Hypothalamus (tissue), 51 donors: ENCODE measurements at regions not wholly inside any gene's neighbourhood (a gene's known extent, or its start where the extent isn't known, plus 50 kb on each side); places are given as distances from the start of the nearest gene placed in this dataset.

Experiments
- DNase-seq, 51 donors: peaks; one replicate each; lab custom pipeline; 2025; lab: John Stamatoyannopoulos, UW

GRCh38 chr6:126147291-126147815 lies 161.0 kb downstream of the TRMT11 start:
- DNase-seq: no peak

- DNase-seq: no peak
Observed at GRCh38 chr6:126148853-126149252, 162.5 kb downstream of the TRMT11 start.

- DNase-seq: no peak
Observed at GRCh38 chr6:126152372-126152745, 166.0 kb downstream of the TRMT11 start.

GRCh38 chr6:126153661-126154060 lies 167.3 kb downstream of the TRMT11 start:
- DNase-seq: no peak

GRCh38 chr6:126156973-126157372 lies 170.6 kb downstream of the TRMT11 start:
- no peak for DNase-seq

GRCh38 chr6:126167726-126168125 lies 172.2 kb upstream of the CENPW start:
- DNase-seq: no peak

GRCh38 chr6:126170433-126170832 lies 169.5 kb upstream of the CENPW start:
- DNase-seq: no peak

GRCh38 chr6:126170978-126171382 lies 168.9 kb upstream of the CENPW start:
- DNase-seq: no peak

GRCh38 chr6:126172131-126172530 lies 167.8 kb upstream of the CENPW start:
- DNase-seq: no peak

- DNase-seq: no peak
Observed at GRCh38 chr6:126173265-126173664, 166.7 kb upstream of the CENPW start.

GRCh38 chr6:126174697-126175096 lies 165.2 kb upstream of the CENPW start:
- DNase-seq: no peak

GRCh38 chr6:126175251-126175650 lies 164.7 kb upstream of the CENPW start:
- DNase-seq: no peak

- no peak for DNase-seq
Observed at GRCh38 chr6:126176282-126176681, 163.6 kb upstream of the CENPW start.

GRCh38 chr6:126180585-126180984 lies 159.3 kb upstream of the CENPW start:
- no peak for DNase-seq

GRCh38 chr6:126181173-126181741 lies 158.7 kb upstream of the CENPW start:
- no peak for DNase-seq

- DNase-seq: no peak
Observed at GRCh38 chr6:126181890-126182289, 158.0 kb upstream of the CENPW start.

GRCh38 chr6:126182650-126183311 lies 157.1 kb upstream of the CENPW start:
- DNase-seq: no peak

GRCh38 chr6:126185774-126186173 lies 154.1 kb upstream of the CENPW start:
- DNase-seq: no peak

- no peak for DNase-seq
Observed at GRCh38 chr6:126188279-126188909, 151.5 kb upstream of the CENPW start.

GRCh38 chr6:126195625-126196236 lies 144.2 kb upstream of the CENPW start:
- no peak for DNase-seq

- no peak for DNase-seq
Observed at GRCh38 chr6:126198631-126199030, 141.3 kb upstream of the CENPW start.

- DNase-seq: no peak
Observed at GRCh38 chr6:126199466-126199865, 140.4 kb upstream of the CENPW start.
